ENCODE measurements at regions not wholly inside any gene's neighbourhood (a gene's known extent, or its start where the extent isn't known, plus 50 kb on each side); places are given as distances from the start of the nearest gene placed in this dataset.

GRCh38 chr2:167816874-167817290 lies 430.5 kb downstream of the STK39 start:
- TF ChIP-seq SMC3 (IDR thresholded peaks at IDR 0.05; ENCODE audit: low read depth, low read length), result no peak
- TF ChIP-seq REST (IDR thresholded peaks at IDR 0.05; ENCODE audit: low read depth, low read length), result no peak
- no peak for TF ChIP-seq USF2 (IDR thresholded peaks at IDR 0.05; ENCODE audit: borderline replicate concordance, low read depth, low read length)
- no peak for TF ChIP-seq CTCF (IDR thresholded peaks at IDR 0.05)
- no peak for TF ChIP-seq POLR2AphosphoS5 (IDR thresholded peaks at IDR 0.05; ENCODE audit: low read depth, low read length)
- TF ChIP-seq SIN3A (IDR thresholded peaks at IDR 0.05; ENCODE audit: borderline replicate concordance, low read depth, low read length), result no peak
- no peak for TF ChIP-seq IRF3 (IDR thresholded peaks at IDR 0.05; ENCODE audit: low read depth, low read length)
- TF ChIP-seq RFX5 (IDR thresholded peaks at IDR 0.05; ENCODE audit: low read length), result no peak
- TF ChIP-seq RAD21 (IDR thresholded peaks at IDR 0.05; ENCODE audit: low read length), result no peak
- no peak for TF ChIP-seq PBX3 (IDR thresholded peaks at IDR 0.05)
- no peak for TF ChIP-seq MAX (IDR thresholded peaks at IDR 0.05; ENCODE audit: low read depth)
- no peak for TF ChIP-seq MXI1 (IDR thresholded peaks at IDR 0.05; ENCODE audit: low read depth, low read length)
- TF ChIP-seq TCF12 (IDR thresholded peaks at IDR 0.05), result no peak
- no peak for TF ChIP-seq EP300 (IDR thresholded peaks at IDR 0.05; ENCODE audit: borderline replicate concordance in 1 of 2, low read depth in 1 of 2, low read length in 1 of 2)

Data from SK-N-SH (cell line).